ENCODE measurements at regions not wholly inside any gene's neighbourhood (a gene's known extent, or its start where the extent isn't known, plus 50 kb on each side); places are given as distances from the start of the nearest gene placed in this dataset.

DNA sequence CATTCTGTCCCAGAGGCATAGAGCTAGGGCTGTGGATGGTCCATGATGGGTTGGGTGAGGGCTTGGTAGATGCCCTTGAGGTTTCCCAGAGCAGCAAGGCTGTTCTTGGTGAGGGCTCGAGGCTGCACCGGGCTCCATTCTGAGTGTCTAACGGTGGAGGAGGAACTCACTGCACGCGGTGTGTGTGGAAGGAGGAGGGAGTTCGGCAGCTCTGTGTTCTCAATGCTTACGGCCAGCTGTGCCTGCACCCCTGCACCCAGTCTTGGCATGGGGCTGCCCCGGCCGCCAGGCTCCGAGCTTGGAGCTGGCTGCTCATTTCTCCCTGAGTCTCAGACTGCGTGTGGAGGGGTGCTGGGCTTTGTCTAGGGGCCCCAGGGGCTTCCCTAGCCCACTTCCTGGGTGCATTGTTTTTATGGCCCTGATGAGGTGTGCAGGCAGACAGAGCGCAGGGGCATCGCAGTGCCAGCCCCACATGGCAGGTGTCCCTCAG is 1247.1 kb downstream of the BRD1 start:
- no peak for DNase-seq

- DNase-seq: no peak
Measured at GRCh38 chr22:48579928-48580309, 1247.8 kb downstream of the BRD1 start.

DNA sequence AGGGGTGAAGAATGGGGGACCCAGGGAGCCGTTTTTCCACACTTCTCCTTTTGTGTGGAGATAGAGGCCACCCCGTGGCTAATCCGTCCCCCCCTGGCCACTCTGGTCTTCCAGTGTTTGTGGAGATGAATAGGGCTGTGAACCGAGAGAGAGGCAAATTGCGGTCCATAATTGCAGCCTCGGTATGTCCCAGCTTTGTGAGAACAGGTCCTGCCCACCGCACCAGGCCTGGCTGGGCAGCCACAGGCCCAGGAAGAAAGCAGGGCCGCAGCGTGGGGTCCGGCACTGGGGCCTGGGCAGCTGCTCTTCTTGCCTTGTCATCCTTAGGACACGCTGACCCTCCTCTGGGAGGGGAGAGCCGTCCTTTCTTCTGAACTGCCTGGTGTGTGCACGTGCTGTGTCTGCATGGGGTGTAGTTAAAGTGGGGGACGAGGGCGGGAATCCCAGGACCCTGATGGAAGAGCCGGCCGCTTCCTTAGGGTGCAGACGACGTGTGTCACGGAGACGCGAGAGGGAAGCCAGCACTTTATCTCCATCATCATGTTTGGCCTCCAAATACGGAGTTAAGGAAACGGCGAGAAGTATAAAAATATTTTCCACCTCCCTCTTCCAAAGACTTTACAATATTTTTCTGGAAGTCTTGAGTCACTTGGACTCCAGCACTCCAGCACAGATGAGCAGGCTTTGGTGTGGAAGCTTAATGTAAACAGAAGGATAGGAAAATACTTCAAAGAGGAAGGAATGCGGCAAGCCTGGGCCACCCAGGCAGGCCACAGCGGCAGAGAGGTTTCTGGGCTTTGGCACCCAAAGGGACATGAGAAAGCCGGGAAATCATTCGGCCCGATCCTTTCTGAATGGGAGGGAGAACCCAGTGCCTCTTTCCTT is 1248.4 kb downstream of the BRD1 start:
- DNase-seq: no peak

DNA sequence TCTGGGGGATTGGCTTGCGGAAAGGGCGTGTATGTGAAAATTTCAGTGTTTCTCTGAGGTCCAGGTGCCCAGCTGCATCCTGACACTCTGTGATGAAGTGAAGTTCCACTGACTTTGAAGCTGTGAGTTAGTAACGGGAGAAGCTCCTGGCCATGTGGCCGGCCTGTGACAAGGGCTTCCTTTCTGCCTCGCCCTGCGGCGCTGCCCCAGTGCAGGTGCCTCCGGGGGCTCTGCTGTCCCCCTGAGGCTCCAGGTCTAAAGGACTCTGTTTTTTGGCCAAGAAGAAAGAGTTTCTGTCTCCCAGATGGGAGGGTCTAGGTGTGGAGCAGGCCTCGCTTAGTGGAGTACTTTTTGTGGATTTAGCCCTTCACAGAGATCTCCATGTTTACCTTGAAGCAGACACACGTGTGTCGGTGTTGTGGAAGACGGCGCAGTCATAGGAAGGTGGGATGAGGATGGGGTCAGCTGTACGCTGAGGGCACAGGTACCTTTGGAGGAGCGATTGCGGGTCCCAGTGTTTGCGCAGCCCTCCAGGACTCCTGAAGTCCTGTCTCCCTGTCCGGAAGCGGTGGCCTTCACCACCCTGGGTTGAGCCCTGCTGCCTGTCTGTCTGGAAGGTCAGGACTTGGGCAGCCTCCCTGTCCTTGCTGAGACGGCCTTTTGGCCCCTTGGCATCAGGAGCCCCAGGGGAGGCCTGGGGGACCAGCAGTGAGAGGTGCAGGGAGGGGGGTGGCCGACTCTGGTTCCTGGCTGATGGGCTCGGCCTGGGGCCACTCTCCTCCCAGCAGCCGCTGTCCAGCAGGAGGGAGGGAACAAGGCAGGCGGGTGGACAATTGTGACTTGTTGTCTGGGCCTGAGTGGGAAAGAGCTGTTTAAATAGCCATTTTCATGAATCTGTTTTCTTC is 1249.3 kb downstream of the BRD1 start:
- DNase-seq: no peak

DNA sequence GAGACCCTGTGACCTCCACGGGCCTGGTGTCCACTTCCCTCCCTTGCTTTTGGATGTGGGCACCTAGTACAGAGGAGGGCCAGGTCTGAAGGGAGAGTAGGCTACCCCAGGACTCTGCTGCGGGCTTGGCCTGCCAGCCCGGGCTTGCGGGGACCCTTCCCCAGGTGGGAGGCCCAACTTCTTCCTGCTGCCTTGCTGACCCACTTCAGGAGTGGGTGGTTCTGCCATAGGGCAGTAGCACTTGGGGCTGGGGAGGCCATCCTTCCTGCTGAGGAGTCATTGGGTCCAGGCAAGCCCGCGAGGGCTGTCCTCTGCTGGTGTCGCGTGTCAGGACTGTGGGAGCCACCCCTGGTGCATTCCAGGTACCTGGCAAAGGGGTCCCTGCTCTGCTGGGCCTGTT is 1250.0 kb downstream of the BRD1 start:
- DNase-seq: no peak

DNA sequence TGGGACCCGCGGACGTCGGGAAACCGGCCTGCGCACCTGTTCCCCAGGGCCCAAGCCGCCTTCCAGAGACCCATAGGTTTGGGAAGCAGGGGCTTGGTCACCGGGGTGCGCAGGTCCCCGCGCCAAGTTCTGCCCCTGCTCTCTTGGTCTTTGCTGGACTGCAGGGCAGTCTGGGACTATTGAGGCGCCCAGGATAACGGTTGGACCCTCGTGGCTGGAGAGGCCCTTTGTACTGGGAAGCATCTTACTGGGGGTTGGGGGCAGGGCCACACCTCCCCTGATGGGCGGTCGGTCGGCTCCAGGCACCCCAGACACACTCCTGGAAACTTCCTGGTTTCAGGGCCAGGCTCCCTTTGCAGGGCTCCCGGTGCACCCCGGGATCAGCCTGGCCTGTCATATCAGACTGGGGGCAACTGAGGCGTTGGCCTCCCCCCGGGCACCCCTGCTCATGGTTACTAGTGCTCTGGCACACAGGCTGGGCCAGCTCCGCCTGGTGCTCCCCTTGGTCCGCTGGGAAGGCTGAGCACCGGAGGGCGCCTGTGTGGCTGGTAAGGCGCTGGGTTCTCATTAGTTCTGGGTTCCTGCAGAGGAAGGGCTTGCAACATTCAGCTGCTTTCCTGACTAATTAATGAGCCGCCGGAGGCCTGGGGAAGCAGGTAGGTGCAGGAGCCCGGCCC is 1250.5 kb downstream of the BRD1 start:
- DNase-seq: no peak

DNA sequence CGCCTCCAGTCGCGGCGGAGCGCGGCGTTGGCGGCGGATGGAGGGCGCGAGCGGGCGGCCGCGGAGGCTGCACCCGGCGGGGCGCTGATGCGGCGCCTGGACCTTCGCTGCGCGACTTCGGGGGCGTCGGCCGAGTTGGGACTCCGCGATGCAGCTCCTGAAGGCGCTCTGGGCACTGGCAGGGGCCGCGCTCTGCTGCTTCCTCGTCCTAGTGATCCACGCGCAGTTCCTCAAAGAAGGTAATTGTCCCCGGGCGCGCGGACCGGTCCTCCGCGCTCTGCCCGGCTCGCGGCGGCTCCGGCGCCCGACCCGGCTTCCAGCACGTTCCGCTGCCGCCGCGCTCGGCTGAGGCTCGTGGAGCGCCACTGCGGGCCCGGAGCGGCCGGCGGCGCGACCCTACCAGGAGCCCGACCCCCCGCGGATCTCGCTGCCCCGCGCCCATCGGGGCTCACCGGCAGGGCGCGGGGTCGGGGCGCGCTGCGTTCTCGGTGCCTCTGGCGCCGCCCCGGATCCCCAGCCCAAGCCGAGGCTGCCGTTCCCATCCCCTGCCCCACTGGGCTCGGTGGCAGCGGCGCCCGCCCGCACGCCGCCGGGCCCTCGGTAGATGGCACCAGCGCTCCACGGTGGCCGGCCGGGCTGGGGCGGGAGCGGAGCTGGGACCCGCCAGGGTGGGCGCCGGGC is 1251.2 kb downstream of the BRD1 start:
- no peak for DNase-seq

DNA sequence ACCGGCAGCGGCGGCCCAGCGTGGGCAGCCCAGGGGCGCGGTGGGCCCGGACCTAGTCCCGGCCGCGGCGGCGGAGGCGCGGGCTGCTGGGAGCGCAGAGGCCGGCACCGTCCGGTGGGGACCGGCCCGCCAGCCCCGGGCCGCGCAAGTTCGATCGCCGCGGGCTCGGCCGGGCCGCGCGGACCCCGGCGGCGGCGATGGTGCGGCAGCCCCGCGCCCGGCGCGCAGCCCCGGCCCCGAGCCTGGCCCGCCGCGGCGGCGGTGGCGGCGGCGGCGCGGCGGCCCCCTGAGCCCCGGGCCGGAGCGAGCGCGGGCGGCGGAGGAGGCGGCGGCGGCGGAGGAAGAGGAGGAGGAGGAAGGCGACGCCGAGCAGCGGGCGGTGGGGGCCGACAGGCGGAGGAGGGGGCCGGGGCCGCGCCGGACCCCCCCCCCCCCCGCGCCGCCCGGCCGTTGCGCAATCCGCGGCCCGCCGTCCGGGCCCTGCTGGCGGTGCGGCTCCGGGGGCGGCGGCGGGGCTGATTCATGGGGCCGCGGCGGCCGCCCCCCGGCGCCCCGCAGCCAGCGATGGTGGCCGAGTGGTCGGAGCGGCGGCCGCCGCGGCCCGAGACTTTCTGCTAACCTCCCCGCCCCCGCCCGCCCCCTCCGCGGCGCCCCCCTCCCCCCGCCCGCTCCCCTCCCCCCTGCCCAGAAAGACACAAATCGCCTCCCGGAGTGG is 1251.9 kb downstream of the BRD1 start:
- no peak for DNase-seq

- DNase-seq: peak; percentile 12
Measured at GRCh38 chr22:48574776-48575617, 1252.7 kb downstream of the BRD1 start.

DNA sequence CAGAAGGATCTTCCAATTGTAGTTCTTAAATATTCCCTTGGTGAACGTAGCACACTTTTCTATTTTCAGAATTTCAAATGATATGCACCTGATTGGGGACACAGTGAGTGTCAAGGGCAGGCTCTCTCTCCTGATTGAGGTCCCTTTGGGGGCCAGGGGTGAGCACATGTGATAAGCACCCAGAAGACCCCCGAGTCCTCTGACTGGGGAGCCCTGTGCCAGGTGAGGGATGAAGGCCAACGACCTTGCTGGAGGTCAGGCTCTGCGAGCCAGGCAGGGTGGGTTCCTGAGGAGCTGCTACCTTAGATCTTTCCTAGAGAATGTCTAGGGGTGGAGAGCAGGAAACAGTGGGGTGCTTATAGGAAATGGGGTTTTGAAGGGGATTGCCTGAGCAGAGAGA is 1253.9 kb downstream of the BRD1 start:
- no peak for DNase-seq

- DNase-seq: no peak
Measured at GRCh38 chr22:48572951-48573350, 1254.7 kb downstream of the BRD1 start.

- no peak for DNase-seq
Measured at GRCh38 chr22:48570912-48571311, 1256.8 kb downstream of the BRD1 start.

DNA sequence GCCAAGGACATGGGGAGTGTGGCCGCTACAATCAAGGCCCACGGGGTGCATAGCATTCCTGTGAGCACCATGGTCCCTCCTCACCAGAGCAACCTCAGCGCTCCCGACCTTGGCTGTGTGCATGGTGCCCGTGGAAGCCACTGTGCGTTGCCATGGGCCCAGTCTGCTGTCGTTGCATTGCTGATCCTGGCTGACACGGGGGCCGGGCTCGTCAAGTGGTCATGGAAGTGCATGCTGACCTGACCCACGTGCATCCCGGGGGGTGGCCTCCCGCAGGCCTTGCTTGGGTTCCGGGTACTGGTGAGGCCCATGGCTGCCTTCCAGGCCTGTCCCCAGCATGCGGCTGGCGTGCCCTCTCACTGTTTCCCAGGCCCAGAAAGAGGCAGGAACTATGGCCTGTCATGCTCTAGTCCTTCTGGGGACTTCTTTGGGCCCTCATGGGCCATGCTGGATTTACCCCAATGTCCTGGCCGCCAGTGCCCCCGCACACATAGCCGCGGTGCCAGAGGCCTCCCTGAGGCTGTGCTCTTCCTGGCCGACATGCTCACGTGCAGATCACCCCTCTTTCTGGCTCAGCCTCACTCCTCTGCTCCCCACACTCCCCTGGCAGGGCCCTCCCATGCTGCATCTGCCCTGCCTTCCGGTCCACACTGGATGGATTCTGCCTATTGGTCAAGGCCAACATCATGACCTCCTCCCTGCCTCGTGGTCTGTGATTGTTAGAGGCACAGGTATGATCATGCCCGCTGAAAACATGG is 1258.0 kb downstream of the BRD1 start:
- no peak for DNase-seq

DNA sequence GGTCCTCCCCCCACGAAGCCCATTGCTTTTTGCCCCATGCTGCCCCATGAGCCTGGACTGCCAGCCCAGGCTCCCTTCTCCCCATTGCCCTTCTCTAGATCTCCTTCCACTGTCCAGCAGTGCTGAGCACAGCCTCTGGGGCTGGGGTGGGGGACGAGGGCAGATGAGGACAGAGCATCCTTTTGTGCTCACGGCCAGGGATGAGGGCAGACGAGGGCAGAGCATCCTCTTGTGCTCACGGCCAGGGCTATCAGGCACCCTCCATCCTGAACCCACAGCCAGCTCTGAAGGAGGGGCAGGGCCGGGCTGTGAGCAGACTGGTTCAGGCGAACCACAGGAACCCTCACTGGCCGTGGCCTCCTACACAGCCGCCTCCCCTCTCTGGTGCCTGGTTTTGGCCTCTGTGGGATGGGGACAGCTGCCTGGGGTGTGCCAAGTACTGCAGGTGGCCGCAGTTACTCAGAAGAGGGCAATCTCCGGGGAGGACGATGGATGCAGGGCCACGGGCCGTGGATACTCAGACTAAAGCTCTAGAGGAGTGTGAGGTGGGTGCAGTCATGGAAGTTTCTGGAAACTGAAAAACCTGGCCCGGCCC is 1258.8 kb downstream of the BRD1 start:
- no peak for DNase-seq

GRCh38 chr22:48567213-48567975 is 1260.3 kb downstream of the BRD1 start:
- no peak for DNase-seq

GRCh38 chr22:48566741-48567140 is 1260.9 kb downstream of the BRD1 start:
- DNase-seq: no peak

DNA sequence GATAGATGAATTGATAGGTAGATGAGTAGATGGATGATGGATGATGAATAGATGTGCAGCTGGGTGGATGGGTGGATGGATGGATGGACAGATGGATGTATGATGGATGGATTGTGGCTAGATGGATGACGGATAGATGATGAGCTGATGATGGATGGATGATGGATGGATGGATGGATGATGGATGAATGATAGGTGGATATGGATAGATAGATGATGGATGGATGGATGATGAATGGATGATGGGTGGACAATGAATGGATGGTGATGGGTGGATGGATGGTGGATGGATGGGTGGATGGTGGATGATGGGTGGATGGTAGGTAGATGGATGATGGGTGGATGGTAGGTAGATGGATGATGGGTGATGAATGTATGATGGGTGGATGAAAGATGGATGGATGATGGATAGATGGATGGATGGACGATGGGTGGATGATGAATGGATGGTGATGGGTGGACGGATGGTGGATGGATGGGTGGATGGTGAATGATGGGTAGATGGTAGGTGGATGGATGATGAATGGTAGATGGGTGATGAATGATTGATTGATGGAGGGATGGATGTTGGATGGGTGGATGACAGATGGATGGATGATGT is 1261.7 kb downstream of the BRD1 start:
- DNase-seq: no peak

- DNase-seq: no peak
Measured at GRCh38 chr22:48564995-48565394, 1262.7 kb downstream of the BRD1 start.

- DNase-seq: no peak
Measured at GRCh38 chr22:48563966-48564330, 1263.7 kb downstream of the BRD1 start.
